Kidney tubule cell (primary cell): ENCODE measurements at regions not wholly inside any gene's neighbourhood (a gene's known extent, or its start where the extent isn't known, plus 50 kb on each side); places are given as distances from the start of the nearest gene placed in this dataset.
"Not testable (repeated sequence)": the region's sequence is repeated elsewhere in the genome, so short reads cannot be mapped to it uniquely, and the experiment has no call there.

Experiments
- DNase-seq: peaks from one replicate; pipeline ENCODE4 v3.0.0-alpha.2; 2018; ENCODE audit warnings: low spot score

- peak; percentile 76 for DNase-seq
These were observed 250.0 kb downstream of the ABCC12 start for GRCh38 chr16:47905771-47906170.

GRCh38 chr16:47904691-47905090 is 251.1 kb downstream of the ABCC12 start:
- DNase-seq = no peak

GRCh38 chr16:47903470-47903869 is 252.3 kb downstream of the ABCC12 start:
- no peak for DNase-seq

- DNase-seq = not testable (repeated sequence)
These were observed 258.7 kb downstream of the ABCC12 start for GRCh38 chr16:47897105-47897504.

- no peak for DNase-seq
These were observed 260.6 kb downstream of the ABCC12 start for GRCh38 chr16:47895146-47895545.

GRCh38 chr16:47892999-47893398 is 262.8 kb downstream of the ABCC12 start:
- no peak for DNase-seq

- DNase-seq = no peak
These were observed 267.1 kb downstream of the ABCC12 start for GRCh38 chr16:47888734-47889133.

GRCh38 chr16:47888142-47888541 is 267.7 kb downstream of the ABCC12 start:
- peak; percentile 80 for DNase-seq

- DNase-seq = peak; percentile 83
These were observed 268.3 kb downstream of the ABCC12 start for GRCh38 chr16:47887496-47887895.

- DNase-seq = no peak
These were observed 269.0 kb downstream of the ABCC12 start for GRCh38 chr16:47886631-47887415.

GRCh38 chr16:47886139-47886538 is 269.7 kb downstream of the ABCC12 start:
- DNase-seq = no peak

GRCh38 chr16:47885489-47885888 is 270.3 kb downstream of the ABCC12 start:
- no peak for DNase-seq

GRCh38 chr16:47884116-47884725 is 271.6 kb downstream of the ABCC12 start:
- no peak for DNase-seq

- DNase-seq = no peak
These were observed 274.2 kb downstream of the ABCC12 start for GRCh38 chr16:47881574-47881973.

GRCh38 chr16:47880653-47881052 is 275.1 kb downstream of the ABCC12 start:
- no peak for DNase-seq

- no peak for DNase-seq
These were observed 278.6 kb downstream of the ABCC12 start for GRCh38 chr16:47877166-47877565.

GRCh38 chr16:47876511-47876910 is 279.3 kb downstream of the ABCC12 start:
- DNase-seq = no peak

- no peak for DNase-seq
These were observed 282.4 kb downstream of the ABCC12 start for GRCh38 chr16:47873434-47873833.

- peak; percentile 3 for DNase-seq
These were observed 283.6 kb downstream of the ABCC12 start for GRCh38 chr16:47872225-47872624.

GRCh38 chr16:47866423-47866822 is 289.4 kb downstream of the ABCC12 start:
- DNase-seq = no peak

- no peak for DNase-seq
These were observed 290.4 kb downstream of the ABCC12 start for GRCh38 chr16:47865337-47865855.

GRCh38 chr16:47864262-47864661 is 291.5 kb downstream of the ABCC12 start:
- DNase-seq = not testable (repeated sequence)

GRCh38 chr16:47861999-47862398 is 293.8 kb downstream of the ABCC12 start:
- DNase-seq = no peak
